Sigmoid colon (tissue), 6 donors: ENCODE measurements at regions not wholly inside any gene's neighbourhood (a gene's known extent, or its start where the extent isn't known, plus 50 kb on each side); places are given as distances from the start of the nearest gene placed in this dataset.
"Not testable (repeated sequence)": the region's sequence is repeated elsewhere in the genome, so short reads cannot be mapped to it uniquely, and the experiment has no call there.

Experiments used
- DNase-seq: peaks from one replicate; pipeline ENCODE4 v3.0.0-alpha.2; 2019
- H3K27ac ChIP-seq, 4 donors: fragments of 200-600 bp; sonication (generic); one replicate each; pipeline ENCODE4 v1.5.1; 2016 to 2019; ENCODE audit warnings: mild to moderate bottlenecking in 1 of 4
- H3K27me3 ChIP-seq, 3 donors: fragments of 200-600 bp; sonication (generic); one replicate each; pipeline ENCODE4 v1.5.1; 2019; ENCODE audit warnings: mild to moderate bottlenecking in 1 of 3
- H3K36me3 ChIP-seq, 4 donors: fragments of 200-600 bp; sonication (generic); one replicate each; pipeline ENCODE4 v1.5.1; 2016 to 2019
- H3K4me1 ChIP-seq, 4 donors: fragments of 200-600 bp; sonication (generic); one replicate each; pipeline ENCODE4 v1.5.1; 2017 to 2019
- H3K4me3 ChIP-seq, 4 donors: fragments of 200-600 bp; sonication (generic); one replicate each; pipeline ENCODE4 v1.5.1; 2017 to 2019; ENCODE audit warnings: mild to moderate bottlenecking in 2 of 4, moderate library complexity in 1 of 4
- H3K9me3 ChIP-seq, 4 donors: fragments of 200-600 bp in 3 of 4; sonication (generic) in 3 of 4; one replicate each; pipeline versions ENCODE4 v1.5.1 to v1.6.1; 2013 to 2019
- EP300 ChIP-seq, 4 donors: sonication (generic); formaldehyde crosslinking; IDR thresholded peaks; one replicate each; pipeline ENCODE4 v1.6.1; 2017; ENCODE audit warnings: antibody characterized with exemption in 4 of 4
- POLR2A ChIP-seq, 2 donors: fragments of 450-650 bp; IDR thresholded peaks; one replicate each; pipeline ENCODE4 v1.6.1; 2016; ENCODE audit warnings: antibody characterized with exemption in 2 of 2, mild to moderate bottlenecking in 2 of 2, moderate library complexity in 2 of 2
- POLR2AphosphoS5 ChIP-seq, 4 donors: sonication (generic); formaldehyde crosslinking; IDR thresholded peaks; one replicate each; pipeline ENCODE4 v1.6.1; 2017; ENCODE audit warnings: antibody characterized with exemption in 4 of 4
- WGBS, 2 donors: extraction: QIAGEN DNeasy Blood & Tissue Kit; methylation state at CpG; one replicate each; pipeline ENCODE4 v1.1.7; 2013; 5-methylcytosine and 5-hydroxymethylcytosine counted together
- intact Hi-C: fragments of 100-400 bp; cut with DNase I; formaldehyde crosslinking; loops from one replicate; pipeline ENCODE4 v1.15.1; 2023
- TF ChIP-seq, protein P1 (sequence below), 4 experiments: fragments of 450-650 bp in 3 of 4; fragments of 200-600 bp in 1 of 4; IDR thresholded peaks; one replicate each; pipeline ENCODE4 v1.5.1; 2016 to 2019; ENCODE audit warnings: antibody characterized with exemption in 4 of 4, mild to moderate bottlenecking in 3 of 4, moderate library complexity in 2 of 4
- donor health status: healthy with polysubstance abuse.
- donor health status: healthy.

DNA sequence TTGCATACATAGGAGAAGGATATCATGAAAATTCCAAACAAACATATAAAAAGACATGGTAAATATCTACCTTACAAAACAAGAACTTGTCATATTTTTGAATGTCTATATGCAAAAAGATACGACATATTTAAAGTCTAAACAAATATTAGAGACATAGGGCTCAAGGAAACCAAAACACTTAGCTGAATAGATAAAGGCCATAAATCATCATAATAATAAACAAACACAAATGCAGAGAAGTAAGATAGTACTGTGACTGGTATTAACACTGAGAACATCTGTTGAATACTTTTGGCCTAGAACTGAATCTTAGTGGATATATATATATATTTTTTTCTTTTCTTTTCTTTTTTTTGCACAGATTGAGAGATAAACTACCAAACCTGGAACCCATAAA is 435.8 kb downstream of the KCNJ18 start:
- Histone ChIP-seq H3K36me3 (no peaks in the 10 kb centered on the region), H3K4me3 (no peak overlapping the region), H3K27me3 (no peaks in the 10 kb centered on the region), H3K9me3 (peaks cover 0 to 3% (median 0%) of the 10 kb centered on the region in 4 donors), H3K4me1 (no peaks in the 10 kb centered on the region), H3K27ac (no peak overlapping the region)
- TF ChIP-seq POLR2A (IDR thresholded peaks at IDR 0.05), result no peak
- no peak for TF ChIP-seq POLR2AphosphoS5 (IDR thresholded peaks at IDR 0.05)
- DNase-seq, result no peak
- intact Hi-C loops, result no loop called here
- whole genome bisulfite sequencing, 2 donors, result 84 to 90% methylated on average over 1 of the region's 1 CpG

DNA sequence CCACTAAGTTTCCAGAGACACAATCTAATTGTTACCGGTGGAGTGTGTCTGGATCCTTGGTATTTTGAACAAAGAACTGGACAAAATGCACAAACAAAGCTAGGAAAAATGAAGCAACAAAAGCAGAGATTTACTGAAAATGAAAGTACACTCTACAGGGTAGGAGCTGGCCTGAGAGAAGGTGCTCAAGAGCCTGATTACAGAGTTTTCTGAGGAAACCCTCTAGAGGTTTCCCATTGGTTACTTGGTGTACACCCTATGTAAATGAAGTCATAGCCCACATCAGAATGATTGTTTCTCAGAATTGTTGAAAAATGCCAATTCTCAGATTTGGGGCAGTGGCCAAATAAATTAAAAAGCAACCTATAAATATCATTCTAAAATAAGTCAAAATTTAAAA is 436.4 kb downstream of the KCNJ18 start:
- intact Hi-C loops, result no loop called here
- Histone ChIP-seq H3K9me3 (peaks cover 0 to 3% (median 0%) of the 10 kb centered on the region in 4 donors), H3K4me3 (no peak overlapping the region), H3K4me1 (no peaks in the 10 kb centered on the region), H3K27me3 (no peaks in the 10 kb centered on the region), H3K27ac (no peak overlapping the region), H3K36me3 (no peaks in the 10 kb centered on the region)
- 93 to 96% methylated on average over 1 of the region's 1 CpG for WGBS, 2 donors
- DNase-seq, result no peak
- TF ChIP-seq POLR2AphosphoS5 (IDR thresholded peaks at IDR 0.05), result no peak
- TF ChIP-seq POLR2A (IDR thresholded peaks at IDR 0.05), result no peak
- no peak for TF ChIP-seq EP300 (IDR thresholded peaks at IDR 0.05)
- TF ChIP-seq, protein P1, sequence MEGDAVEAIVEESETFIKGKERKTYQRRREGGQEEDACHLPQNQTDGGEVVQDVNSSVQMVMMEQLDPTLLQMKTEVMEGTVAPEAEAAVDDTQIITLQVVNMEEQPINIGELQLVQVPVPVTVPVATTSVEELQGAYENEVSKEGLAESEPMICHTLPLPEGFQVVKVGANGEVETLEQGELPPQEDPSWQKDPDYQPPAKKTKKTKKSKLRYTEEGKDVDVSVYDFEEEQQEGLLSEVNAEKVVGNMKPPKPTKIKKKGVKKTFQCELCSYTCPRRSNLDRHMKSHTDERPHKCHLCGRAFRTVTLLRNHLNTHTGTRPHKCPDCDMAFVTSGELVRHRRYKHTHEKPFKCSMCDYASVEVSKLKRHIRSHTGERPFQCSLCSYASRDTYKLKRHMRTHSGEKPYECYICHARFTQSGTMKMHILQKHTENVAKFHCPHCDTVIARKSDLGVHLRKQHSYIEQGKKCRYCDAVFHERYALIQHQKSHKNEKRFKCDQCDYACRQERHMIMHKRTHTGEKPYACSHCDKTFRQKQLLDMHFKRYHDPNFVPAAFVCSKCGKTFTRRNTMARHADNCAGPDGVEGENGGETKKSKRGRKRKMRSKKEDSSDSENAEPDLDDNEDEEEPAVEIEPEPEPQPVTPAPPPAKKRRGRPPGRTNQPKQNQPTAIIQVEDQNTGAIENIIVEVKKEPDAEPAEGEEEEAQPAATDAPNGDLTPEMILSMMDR (IDR thresholded peaks at IDR 0.05), result no peak

DNA sequence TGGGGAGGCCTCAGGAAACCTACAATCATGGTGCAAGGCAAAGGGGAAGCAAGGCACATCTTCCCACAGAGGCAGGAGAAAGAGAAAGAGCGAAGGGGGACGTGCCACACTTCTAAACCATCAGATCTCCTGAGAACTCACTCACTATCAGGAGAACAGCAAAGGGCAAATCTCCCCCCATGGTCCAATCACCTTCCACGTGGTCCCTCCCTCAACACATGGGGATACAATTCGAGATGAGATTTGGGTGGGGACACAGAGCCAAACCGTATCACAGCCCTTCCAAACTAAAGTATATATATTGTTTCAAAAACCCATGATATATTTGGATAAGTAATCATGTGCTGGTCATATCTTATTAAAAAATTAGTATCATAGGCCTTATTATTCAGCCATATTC is 437.6 kb downstream of the KCNJ18 start:
- H3K4me3 ChIP-seq, H3K27me3 ChIP-seq, intact Hi-C loops, H3K4me1 ChIP-seq, H3K9me3 ChIP-seq, DNase-seq, H3K27ac ChIP-seq, H3K36me3 ChIP-seq: not testable (repeated sequence)
- WGBS, 2 donors, result 53 to 55% methylated on average over 5 of the region's 5 CpGs

DNA sequence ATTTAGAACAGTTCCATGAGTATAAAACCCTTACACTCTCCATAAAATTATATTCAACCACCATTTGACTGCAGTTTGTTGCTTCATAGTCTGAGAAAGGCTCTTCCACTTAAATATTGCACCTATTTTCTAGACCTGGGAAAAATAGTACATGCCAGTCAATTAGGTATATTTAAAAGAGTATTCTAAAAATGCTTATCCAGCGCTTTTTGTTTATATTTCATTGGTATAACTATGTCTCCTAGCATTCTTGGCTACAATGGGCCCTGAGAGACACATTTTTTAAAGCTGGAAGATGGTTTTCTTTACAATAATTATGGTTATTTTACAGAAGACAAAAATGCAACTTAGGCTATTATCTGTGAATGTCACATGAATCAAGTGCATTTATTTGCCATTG is 439.4 kb downstream of the KCNJ18 start:
- H3K27ac ChIP-seq, result no peak overlapping the region
- no peaks in the 10 kb centered on the region for H3K36me3 ChIP-seq
- TF ChIP-seq, protein P1 (IDR thresholded peaks at IDR 0.05), result no peak
- TF ChIP-seq EP300 (IDR thresholded peaks at IDR 0.05), result no peak
- TF ChIP-seq POLR2AphosphoS5 (IDR thresholded peaks at IDR 0.05), result no peak
- TF ChIP-seq POLR2A (IDR thresholded peaks at IDR 0.05), result no peak
- peaks cover 0 to 3% (median 0%) of the 10 kb centered on the region in 4 donors for H3K9me3 ChIP-seq
- no peaks in the 10 kb centered on the region for H3K27me3 ChIP-seq
- intact Hi-C loops, result no loop called here
- no peaks in the 10 kb centered on the region for H3K4me1 ChIP-seq
- no peak overlapping the region for H3K4me3 ChIP-seq
- WGBS, 2 donors, result 16 to 20% methylated on average over 1 of the region's 1 CpG
- no peak for DNase-seq

DNA sequence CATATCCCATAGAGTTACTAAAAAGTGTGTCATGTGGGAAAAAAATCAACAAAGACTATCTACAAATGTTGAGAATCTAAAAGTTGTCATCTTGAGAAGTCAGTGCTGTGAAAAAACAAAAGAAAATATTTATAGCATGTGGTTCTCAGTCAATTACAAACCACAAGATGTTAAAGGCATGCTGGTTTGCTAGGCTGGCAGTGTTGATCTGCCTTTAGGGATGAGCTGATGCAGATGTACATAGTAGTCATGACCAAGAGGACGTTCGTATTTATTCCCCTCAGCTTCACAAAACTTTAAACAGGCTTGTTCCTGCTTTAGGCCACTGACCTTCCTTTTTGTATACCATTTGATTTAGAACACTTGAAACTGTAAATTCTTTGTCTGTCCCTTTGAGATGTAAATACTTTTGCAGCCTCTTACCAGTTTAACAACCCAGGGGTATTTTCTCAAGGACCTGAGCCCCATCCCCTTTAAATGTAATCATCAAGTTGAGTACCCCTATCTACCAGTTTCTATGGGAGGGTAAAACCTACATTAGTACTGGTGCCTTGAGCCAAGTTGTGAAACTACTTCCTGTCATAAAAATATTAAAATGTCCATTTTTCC is 446.6 kb downstream of the KCNJ18 start:
- Histone ChIP-seq H3K27ac (no peak overlapping the region), H3K36me3 (no peaks in the 10 kb centered on the region), H3K9me3 (peaks cover 0 to 4% (median 1%) of the 10 kb centered on the region in 4 donors), H3K27me3 (no peaks in the 10 kb centered on the region), H3K4me3 (no peak overlapping the region), H3K4me1 (no peaks in the 10 kb centered on the region)
- intact Hi-C loops, result no loop called here
- TF ChIP-seq, protein P1 (IDR thresholded peaks at IDR 0.05), result no peak
- no peak for TF ChIP-seq POLR2A (IDR thresholded peaks at IDR 0.05)
- TF ChIP-seq POLR2AphosphoS5 (IDR thresholded peaks at IDR 0.05), result no peak
- no peak for TF ChIP-seq EP300 (IDR thresholded peaks at IDR 0.05)
- WGBS, 2 donors, result 25 to 39% methylated on average over 2 of the region's 2 CpGs
- DNase-seq, result no peak

DNA sequence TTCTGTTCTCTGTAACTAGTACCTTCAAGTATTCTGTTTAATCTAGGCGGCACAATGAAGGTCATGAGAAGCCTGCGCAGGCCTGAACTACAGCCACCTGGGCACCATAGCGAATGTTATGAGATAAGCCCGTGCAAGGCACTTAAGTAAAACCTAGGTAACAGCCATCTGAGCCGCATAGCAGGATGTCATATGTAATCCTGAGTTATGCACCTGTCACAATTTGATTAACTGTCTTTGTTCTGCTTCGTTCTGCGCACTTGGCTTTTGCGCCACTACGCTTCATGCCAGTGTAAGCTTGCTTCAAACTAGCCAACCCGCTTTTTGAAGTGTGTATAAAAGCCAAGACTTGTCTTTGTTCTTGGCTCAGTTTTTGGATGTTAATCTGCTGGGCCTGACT is 449.8 kb downstream of the KCNJ18 start:
- Histone ChIP-seq H3K27me3 (no peaks in the 10 kb centered on the region), H3K9me3 (peaks cover 0 to 6% (median 1%) of the 10 kb centered on the region in 4 donors), H3K4me1 (no peaks in the 10 kb centered on the region), H3K36me3 (no peaks in the 10 kb centered on the region), H3K4me3 (no peak overlapping the region), H3K27ac (no peak overlapping the region)
- TF ChIP-seq, protein P1 (IDR thresholded peaks at IDR 0.05), result no peak
- TF ChIP-seq POLR2A (IDR thresholded peaks at IDR 0.05), result no peak
- TF ChIP-seq EP300 (IDR thresholded peaks at IDR 0.05), result no peak
- no peak for TF ChIP-seq POLR2AphosphoS5 (IDR thresholded peaks at IDR 0.05)
- 71% methylated on average over 10 of the region's 10 CpGs for WGBS, 2 donors
- no peak for DNase-seq
- intact Hi-C loops, result no loop called here
